Heart right ventricle (tissue), 16 donors: ENCODE measurements at regions not wholly inside any gene's neighbourhood (a gene's known extent, or its start where the extent isn't known, plus 50 kb on each side); places are given as distances from the start of the nearest gene placed in this dataset.

Source experiments
- ATAC-seq, 8 donors: fragments of 200-7000 bp; cut with Tn5 transposase; one replicate each; pipeline ENCODE4 v1.9.1; 2020; ENCODE audit warnings: mild to moderate bottlenecking in 8 of 8, moderate library complexity in 8 of 8, moderate number of reproducible peaks in 1 of 8
- DNase-seq, 2 donors: peaks; one replicate each; pipeline ENCODE4 v3.0.0-alpha.2; 2020
- H3K27ac ChIP-seq, 10 donors: fragments of 200-600 bp; sonication (generic) in 2 of 10; one replicate each; pipeline versions ENCODE4 v1.5.0 to v1.8.0; 2020 to 2022; ENCODE audit warnings: mild to moderate bottlenecking in 3 of 10
- H3K27me3 ChIP-seq, 7 donors: fragments of 200-600 bp; one replicate each; pipeline ENCODE4 v1.8.0; 2021 to 2022; ENCODE audit warnings: mild to moderate bottlenecking in 2 of 7
- H3K36me3 ChIP-seq, 9 donors: fragments of 200-600 bp; sonication (generic) in 1 of 9; one replicate each; pipeline versions ENCODE4 v1.5.0 to v1.8.0; 2020 to 2022; ENCODE audit warnings: mild to moderate bottlenecking in 2 of 9
- H3K4me1 ChIP-seq, 9 donors: fragments of 200-600 bp; sonication (generic) in 1 of 9; one replicate each; pipeline versions ENCODE4 v1.5.0 to v1.8.0; 2020 to 2022; ENCODE audit warnings: mild to moderate bottlenecking in 4 of 9
- H3K4me3 ChIP-seq, 10 donors: fragments of 200-600 bp; sonication (generic) in 2 of 10; one replicate each; pipeline versions ENCODE4 v1.5.0 to v1.8.0; 2020 to 2022; ENCODE audit warnings: mild to moderate bottlenecking in 7 of 10, moderate library complexity in 2 of 10
- H3K9me3 ChIP-seq, 11 donors: fragments of 200-600 bp in 10 of 11; sonication (generic) in 2 of 11; one replicate each; pipeline versions ENCODE4 v1.5.0 to v1.8.0; 2013 to 2022; ENCODE audit warnings: mild to moderate bottlenecking in 2 of 11, control low read depth in 1 of 11, moderate library complexity in 1 of 11
- CTCF ChIP-seq, 9 donors: fragments of 200-600 bp; sonication (generic) in 2 of 9; IDR thresholded peaks; one replicate each; pipeline versions ENCODE4 v1.5.0 to v1.8.0; 2021 to 2022; ENCODE audit warnings: antibody characterized with exemption in 9 of 9, mild to moderate bottlenecking in 5 of 9, moderate library complexity in 1 of 9
- WGBS, 2 donors: extraction: QIAGEN DNeasy Blood & Tissue Kit; methylation state at CpG; one replicate each; pipeline ENCODE4 v1.1.7; 2013; ENCODE audit warnings: inconsistent platforms in 1 of 2; 5-methylcytosine and 5-hydroxymethylcytosine counted together
- intact Hi-C, 10 donors: fragments of 100-400 bp; cut with DNase I; formaldehyde crosslinking; loops; one replicate each; pipeline versions ENCODE4 v1.11.1 to v1.14.2; 2022
- donor health status: Arrhythmogenic right ventricular cardiomyopathy.
- donor health status: ischemic (EF 13 %, LVEDD 7.1; RV severe dilation, severe dysfunction).
- donor health status: healthy with polysubstance abuse.
- donor health status: DM: no; HTN: yes; CAD: no.
- donor health status: DM: no; HTN: no; CAD: no.
- donor health status: ischemic (EF 25% LVEDD 6.9; RV normal size, moderate dysfunction).
- donor health status: ischemic (EF 25% LVEDD 5.7; RV mildly dilated, moderate dysfunction).
- donor health status: healthy.
- donor health status: DM: yes; HTN: yes; CAD: no.
- donor health status: Ischemic cardiomyopathy.
- donor health status: ischemic (EF 35%, LVEDD 5.7; RV mildly dilated, moderate dysfunction).
- donor health status: nonischemic (EF 11% LVEDD 7.7; RV severe dilation, severe dysfunction).
- donor health status: DM: yes; HTN: yes; CAD: no.
- donor health status: PGD.
- donor health status: ischemic (EF 29% LVEDD 5.4; RV normal size, mild dysfunction).
- donor health status: nonischemic (EF 23%, LVEDD 6.1; RV moderate dilation, normal function).

GRCh38 chr5:120151825-120152224 lies 312.3 kb upstream of the PRR16 start:
- no peak for TF ChIP-seq CTCF (IDR thresholded peaks at IDR 0.05)
- Histone ChIP-seq H3K27me3 (no peaks in the 10 kb centered on the region), H3K27ac (peak overlapping the region in 3 of 10 donors; percentile 11 to 75 (median 14)), H3K4me1 (peaks cover 0 to 8% (median 0%) of the 10 kb centered on the region in 9 donors), H3K36me3 (no peaks in the 10 kb centered on the region), H3K4me3 (no peak overlapping the region), H3K9me3 (peaks cover 0 to 8% (median 0%) of the 10 kb centered on the region in 11 donors)
- no peak for ATAC-seq
- DNase-seq, result no peak
- WGBS, 2 donors, result 74 to 82% methylated on average over 1 of the region's 1 CpG
- intact Hi-C loops, result loop anchor here in 2 of 10 donors (10.0 kb wide), 1 partner anchor 313 kb away; the partner anchor contains the start of gene PRR16 (in 2 of the 2)

GRCh38 chr5:120152472-120152871 lies 311.6 kb upstream of the PRR16 start:
- intact Hi-C loops, result loop anchor here in 2 of 10 donors (10.0 kb wide), 1 partner anchor 312 kb away; the partner anchor contains the start of gene PRR16 (in 2 of the 2)
- peaks cover 0 to 8% (median 0%) of the 10 kb centered on the region in 9 donors for H3K4me1 ChIP-seq
- peaks cover 0 to 8% (median 0%) of the 10 kb centered on the region in 11 donors for H3K9me3 ChIP-seq
- peak overlapping the region in 2 of 10 donors; percentile 14 to 75 for H3K27ac ChIP-seq
- TF ChIP-seq CTCF (IDR thresholded peaks at IDR 0.05), result no peak
- WGBS, 2 donors, result 52 to 67% methylated on average over 2 of the region's 2 CpGs
- H3K36me3 ChIP-seq, result no peaks in the 10 kb centered on the region
- H3K27me3 ChIP-seq, result no peaks in the 10 kb centered on the region
- DNase-seq (no peak), ATAC-seq (peak in 4 of 8 donors; percentile 51 to 86 (median 70))
- H3K4me3 ChIP-seq, result no peak overlapping the region

- peak overlapping the region in 1 of 10 donors; percentile 75 for H3K27ac ChIP-seq
- DNase-seq (no peak), ATAC-seq (no peak)
- H3K4me1 ChIP-seq, result peaks cover 0 to 8% (median 0%) of the 10 kb centered on the region in 9 donors
- TF ChIP-seq CTCF (IDR thresholded peaks at IDR 0.05), result no peak
- no peaks in the 10 kb centered on the region for H3K36me3 ChIP-seq
- WGBS, 2 donors, result 70% methylated on average over 4 of the region's 4 CpGs
- H3K4me3 ChIP-seq, result no peak overlapping the region
- H3K9me3 ChIP-seq, result peaks cover 0 to 8% (median 0%) of the 10 kb centered on the region in 11 donors
- H3K27me3 ChIP-seq, result no peaks in the 10 kb centered on the region
- intact Hi-C loops, result loop anchor here in 2 of 10 donors (10.0 kb wide), 1 partner anchor 312 kb away; the partner anchor contains the start of gene PRR16 (in 2 of the 2)
These were observed 311.2 kb upstream of the PRR16 start for GRCh38 chr5:120152931-120153330.

- Histone ChIP-seq H3K27me3 (no peaks in the 10 kb centered on the region), H3K4me3 (no peak overlapping the region), H3K4me1 (peaks cover 0 to 8% (median 0%) of the 10 kb centered on the region in 9 donors), H3K27ac (no peak overlapping the region), H3K9me3 (peaks cover 0 to 8% (median 0%) of the 10 kb centered on the region in 11 donors), H3K36me3 (no peaks in the 10 kb centered on the region)
- DNase-seq (no peak), ATAC-seq (no peak)
- intact Hi-C loops, result loop anchor here in 2 of 10 donors (10.0 kb wide), 1 partner anchor 311 kb away; the partner anchor contains the start of gene PRR16 (in 2 of the 2)
- 66 to 69% methylated on average over 2 of the region's 2 CpGs for WGBS, 2 donors
- TF ChIP-seq CTCF (IDR thresholded peaks at IDR 0.05), result no peak
These were observed 310.5 kb upstream of the PRR16 start for GRCh38 chr5:120153551-120153950.
